HCT116 (cell line): ENCODE measurements at regions not wholly inside any gene's neighbourhood (a gene's known extent, or its start where the extent isn't known, plus 50 kb on each side); places are given as distances from the start of the nearest gene placed in this dataset.

Source experiments
- CEBPB ChIP-seq: IDR thresholded peaks from 2 replicates; pipeline ENCODE4 v1.6.1; 2012; ENCODE audit warnings: low read depth
- CTCF ChIP-seq, 3 experiments: fragments of 200-600 bp in 1 of 3; sonication (generic) in 1 of 3; IDR thresholded peaks in 2 of 3; conservative IDR thresholded peaks in 1 of 3; 2 replicates each; pipeline ENCODE4 v1.5.1; 2012 to 2017; ENCODE audit warnings: low read depth in 2 of 3, low read length in 2 of 3, antibody characterized with exemption in 1 of 3, borderline replicate concordance in 1 of 3, control low read depth in 1 of 3, mild to moderate bottlenecking in 1 of 3, mixed read lengths in 1 of 3, mixed run types in 1 of 3, moderate library complexity in 1 of 3; ENCODE audit not compliant: insufficient read depth in 1 of 3
- EZH2phosphoT487 ChIP-seq: fragments of 200-600 bp; IDR thresholded peaks from 2 replicates; pipeline ENCODE4 v1.6.1; 2018; ENCODE audit warnings: antibody characterized with exemption, borderline replicate concordance
- ZFX ChIP-seq: fragments of 450-650 bp; IDR thresholded peaks from 2 replicates; pipeline ENCODE4 v1.6.1; 2017

DNA sequence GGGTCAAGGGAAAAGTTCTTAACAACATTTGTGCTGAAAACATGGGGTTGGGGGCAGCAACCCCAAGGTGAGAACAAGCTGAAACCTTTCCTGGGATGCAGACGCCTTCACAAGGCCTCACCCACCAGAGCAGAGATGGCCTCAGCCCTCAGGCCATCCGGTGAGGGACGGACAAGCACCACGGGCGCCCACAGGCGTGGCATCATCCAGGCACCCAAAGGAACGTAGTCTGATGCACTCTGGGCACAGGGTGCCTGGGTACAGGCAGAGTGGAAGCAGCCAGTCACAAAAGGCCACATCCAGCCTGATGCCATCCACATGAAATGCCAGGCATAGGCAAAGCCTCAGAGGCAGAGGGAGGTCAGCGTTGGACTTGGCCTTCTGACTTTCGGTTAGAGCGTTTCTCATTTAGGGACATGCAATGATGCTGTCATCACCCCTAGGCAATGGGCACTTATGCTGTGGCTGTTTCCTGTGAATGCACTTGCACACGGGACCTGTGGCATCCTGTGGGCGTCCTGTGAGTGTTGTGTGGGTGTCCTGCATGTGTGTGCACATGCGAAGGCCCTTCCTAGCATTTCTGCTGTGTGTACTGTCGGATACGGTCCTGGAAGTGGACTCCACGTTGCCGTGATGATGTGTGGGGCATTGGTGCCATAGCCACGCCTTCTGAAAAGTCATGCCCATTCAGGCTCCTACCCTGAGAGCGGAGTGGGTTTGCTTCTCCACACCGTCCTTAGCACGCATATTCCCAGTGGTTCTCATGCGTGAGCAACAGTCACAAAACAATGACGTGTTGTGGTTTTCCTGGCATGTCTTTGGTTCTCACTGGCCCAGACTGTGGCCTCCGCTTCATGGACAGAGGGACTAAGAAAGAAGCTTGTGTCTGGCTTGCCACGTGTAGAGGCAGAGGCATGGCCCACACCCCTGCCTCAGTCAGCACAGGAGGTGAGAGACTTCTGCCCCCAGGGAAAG is 52.7 kb upstream of the ZNF469 start:
- TF ChIP-seq EZH2phosphoT487: no peak
- no peak for TF ChIP-seq ZFX
- TF ChIP-seq CTCF (IDR thresholded peaks at IDR 0.05 in 2 of 3, conservative IDR thresholded peaks at IDR 0.05 in 1 of 3; ENCODE audit: borderline replicate concordance in 1 of 3, insufficient read depth in 1 of 3, low read depth in 2 of 3, low read length in 2 of 3): no peak
- no peak for TF ChIP-seq CEBPB
